GM12874 (cell line): ENCODE measurements at regions not wholly inside any gene's neighbourhood (a gene's known extent, or its start where the extent isn't known, plus 50 kb on each side); places are given as distances from the start of the nearest gene placed in this dataset.

Source experiments
- TF ChIP-seq, protein P1 (sequence below): IDR thresholded peaks from 2 replicates; pipeline ENCODE4 v1.5.1; 2011; ENCODE audit warnings: low read depth, mild to moderate bottlenecking, control low read depth, low read length, moderate library complexity; ENCODE audit not compliant: insufficient read depth

DNA sequence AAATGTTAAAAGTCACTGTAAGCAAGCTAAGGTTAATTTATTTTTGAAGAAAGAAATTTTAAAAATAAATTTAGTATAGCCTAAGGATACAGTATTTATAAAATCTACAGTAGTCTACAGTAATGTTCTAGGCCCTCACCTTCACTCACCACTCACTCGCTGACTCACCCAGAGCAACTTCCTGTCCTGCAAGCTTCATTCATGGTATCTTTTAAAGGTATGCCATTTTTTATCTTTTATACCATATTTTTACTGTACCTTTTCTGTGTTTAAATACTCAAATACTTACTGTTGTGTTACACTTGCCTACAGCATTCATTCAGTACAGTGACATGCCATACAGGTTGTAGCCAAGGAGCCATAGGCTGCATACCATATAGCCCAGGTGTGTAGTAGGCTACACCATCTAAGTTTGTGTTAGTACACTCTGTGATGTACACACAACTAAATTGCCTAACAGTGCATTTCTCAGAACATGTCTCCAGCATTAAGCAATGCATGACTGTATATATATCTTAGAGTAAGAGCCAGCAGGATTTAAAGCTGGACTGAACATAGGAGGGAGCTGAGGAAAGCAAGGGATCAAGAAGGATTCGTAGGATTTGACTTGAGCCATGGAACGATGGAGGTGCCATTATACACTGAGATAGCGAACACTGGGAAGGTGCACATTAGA lies 83.1 kb upstream of the KLF7 start:
- TF ChIP-seq, protein P1, sequence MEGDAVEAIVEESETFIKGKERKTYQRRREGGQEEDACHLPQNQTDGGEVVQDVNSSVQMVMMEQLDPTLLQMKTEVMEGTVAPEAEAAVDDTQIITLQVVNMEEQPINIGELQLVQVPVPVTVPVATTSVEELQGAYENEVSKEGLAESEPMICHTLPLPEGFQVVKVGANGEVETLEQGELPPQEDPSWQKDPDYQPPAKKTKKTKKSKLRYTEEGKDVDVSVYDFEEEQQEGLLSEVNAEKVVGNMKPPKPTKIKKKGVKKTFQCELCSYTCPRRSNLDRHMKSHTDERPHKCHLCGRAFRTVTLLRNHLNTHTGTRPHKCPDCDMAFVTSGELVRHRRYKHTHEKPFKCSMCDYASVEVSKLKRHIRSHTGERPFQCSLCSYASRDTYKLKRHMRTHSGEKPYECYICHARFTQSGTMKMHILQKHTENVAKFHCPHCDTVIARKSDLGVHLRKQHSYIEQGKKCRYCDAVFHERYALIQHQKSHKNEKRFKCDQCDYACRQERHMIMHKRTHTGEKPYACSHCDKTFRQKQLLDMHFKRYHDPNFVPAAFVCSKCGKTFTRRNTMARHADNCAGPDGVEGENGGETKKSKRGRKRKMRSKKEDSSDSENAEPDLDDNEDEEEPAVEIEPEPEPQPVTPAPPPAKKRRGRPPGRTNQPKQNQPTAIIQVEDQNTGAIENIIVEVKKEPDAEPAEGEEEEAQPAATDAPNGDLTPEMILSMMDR, result no peak

DNA sequence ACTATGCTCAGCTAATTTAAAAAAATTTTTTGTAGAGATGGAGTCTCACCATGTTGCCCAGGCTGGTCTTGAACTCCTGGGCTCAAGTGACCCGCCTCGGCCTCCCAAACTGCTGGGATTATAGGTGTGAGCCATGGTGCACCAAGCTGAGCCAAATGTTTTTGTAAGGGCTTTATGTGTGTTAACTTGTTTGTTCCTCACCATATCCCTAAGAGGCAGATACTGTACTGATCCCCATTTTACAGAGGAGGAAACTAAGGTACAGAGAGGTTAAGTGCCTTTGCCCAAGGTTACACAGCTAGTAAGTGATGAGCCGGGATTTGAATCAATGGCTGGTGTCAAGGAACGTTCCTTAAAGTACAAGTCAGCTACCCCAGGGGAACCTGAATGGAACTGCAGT lies 85.3 kb upstream of the KLF7 start:
- TF ChIP-seq, protein P1, result no peak

DNA sequence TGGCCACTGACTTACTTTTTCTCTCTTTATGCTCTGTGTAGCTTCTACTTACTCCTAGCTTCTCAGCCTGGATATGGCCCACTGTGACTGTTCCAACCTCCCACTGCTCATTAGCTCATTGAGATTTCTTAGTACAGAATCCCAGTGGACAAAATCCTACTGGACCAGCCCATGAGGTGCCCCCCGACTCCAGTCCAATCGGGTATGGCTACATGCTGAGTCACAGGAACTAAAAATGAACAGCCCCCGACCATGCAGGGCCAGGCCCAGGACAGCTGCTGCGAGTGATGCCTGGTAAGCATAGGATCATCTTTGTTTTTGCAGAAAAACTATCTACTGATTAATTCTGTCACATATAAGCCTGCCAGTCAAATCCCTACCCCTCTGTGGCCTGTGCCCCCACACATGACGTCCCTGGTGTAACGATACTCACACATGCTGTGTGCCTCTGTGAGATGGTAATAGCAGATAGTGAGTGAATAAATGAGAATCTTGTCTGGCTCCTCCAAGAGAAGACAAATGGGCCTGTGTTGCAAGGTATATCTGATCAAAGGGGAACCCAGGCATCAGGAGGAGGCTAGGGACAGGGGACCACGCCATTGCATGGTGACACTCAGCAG lies 85.9 kb upstream of the KLF7 start:
- TF ChIP-seq, protein P1, result no peak

DNA sequence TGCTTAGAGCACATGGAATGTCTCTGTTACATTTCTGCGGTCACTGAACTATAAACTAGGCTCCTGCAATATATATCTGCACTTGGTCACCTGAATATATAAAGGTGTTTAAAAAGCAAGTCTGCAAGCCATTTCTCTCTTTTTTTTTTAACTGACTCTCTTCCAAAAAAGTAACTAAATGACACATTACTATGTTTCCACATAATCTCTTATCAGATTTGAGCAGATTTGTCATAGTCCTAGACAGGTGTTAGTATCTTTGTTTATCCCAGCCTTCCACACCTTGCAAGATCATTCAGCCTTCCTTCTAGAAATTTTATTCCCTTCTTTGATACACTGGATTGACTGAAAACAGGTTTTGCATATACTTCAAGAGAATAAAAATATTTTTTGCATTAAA lies 86.7 kb upstream of the KLF7 start:
- TF ChIP-seq, protein P1, result no peak

DNA sequence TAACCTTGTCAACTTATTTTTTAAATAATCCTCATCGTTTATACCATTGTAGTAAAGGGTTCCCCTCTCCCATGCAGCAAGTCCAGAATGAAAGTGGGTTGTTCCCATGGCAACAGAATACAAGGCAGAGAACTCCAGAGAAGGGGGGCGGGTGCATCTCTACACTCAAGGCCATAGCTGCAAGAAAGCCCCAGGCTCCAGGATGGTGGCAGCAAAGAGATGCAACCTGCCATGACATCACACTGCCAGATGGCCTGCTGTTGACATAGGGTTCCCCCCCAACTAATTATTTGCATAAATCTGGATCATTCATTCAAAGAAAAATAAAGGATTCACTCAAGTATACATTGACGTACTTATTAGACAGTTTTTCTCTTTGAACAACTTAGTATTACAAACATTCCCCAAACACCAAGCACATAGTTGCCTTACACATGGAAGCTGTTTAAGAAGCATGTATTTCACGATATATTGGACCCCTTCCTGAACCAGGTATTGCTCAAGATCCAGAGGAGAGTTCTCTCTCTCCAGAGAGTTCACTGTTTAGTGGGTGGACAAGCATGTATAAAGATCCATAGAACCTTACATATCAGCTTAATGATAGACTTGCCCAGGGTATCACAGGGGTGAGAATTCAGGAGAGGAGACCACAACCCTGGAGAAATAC lies 87.4 kb upstream of the KLF7 start:
- TF ChIP-seq, protein P1, result no peak

DNA sequence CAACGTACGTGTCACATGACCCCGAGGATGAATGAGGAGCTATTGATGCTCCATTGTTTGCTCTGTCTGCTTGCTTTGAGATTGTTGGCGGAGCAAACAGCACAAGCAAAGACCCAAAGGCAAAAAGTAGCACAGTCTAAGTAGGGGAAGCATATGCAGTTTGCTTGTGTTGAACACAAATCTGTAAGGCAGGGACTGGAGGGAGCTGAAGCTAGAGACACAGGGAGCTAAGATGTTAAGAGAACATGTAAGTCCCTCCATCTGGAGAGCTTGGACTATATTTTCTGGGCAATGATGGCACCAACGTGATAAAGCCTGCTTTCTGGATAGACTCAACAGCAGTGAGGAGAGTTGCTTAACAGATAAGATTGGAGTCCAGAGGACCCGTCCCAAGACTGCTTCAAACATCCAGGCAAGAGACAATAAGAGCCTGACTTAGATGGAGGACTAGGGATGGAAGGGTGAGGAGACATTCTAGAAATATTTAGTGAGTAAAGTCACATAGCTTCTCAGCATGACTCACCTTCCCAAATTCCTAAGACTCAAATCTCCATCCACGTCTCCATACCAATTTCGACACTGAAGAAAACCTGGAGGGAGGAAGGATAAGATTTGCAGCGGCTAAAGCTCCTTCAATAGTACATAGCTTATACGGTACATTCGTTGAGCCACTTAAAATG lies 88.1 kb upstream of the KLF7 start:
- TF ChIP-seq, protein P1, result no peak

DNA sequence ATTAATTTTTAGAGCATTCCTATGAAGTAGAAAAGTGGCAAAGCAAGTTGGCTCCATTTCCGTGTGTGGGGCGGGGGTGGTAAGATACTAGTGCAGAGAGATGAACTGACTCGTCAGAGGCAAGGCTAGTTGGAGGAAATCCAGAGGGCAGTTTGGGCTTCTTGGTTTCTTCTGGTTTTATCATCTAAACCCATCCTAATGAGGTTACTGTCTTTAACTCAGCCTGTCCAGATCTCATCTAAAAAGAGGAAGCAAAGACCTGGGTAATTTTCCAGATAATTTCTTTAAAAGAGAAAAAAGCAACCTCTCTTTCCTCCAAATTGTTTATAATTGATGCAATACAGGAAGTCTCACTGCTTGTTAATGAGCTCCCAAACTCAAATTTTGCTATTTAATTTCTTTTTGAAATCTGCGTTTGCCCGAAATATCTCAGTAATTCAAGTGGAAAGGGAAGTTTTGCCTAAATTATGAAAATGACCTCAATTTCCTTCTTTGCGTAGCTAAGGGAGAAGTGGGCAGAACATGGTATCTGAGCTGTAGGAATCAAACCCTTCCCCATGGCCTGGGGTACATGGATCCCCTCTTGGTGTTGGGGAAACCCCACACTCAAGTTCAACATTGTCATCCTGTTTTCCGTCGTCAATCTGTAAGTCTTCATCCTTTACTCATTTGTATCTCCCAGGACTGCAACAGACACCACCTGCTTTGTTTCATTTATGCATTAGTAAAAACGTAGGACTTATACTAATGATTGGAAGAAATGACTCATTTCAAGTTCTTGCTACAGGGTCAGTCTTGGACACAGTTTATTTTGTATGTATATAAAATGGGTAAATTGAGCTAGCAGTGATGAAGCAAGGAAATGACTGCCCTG lies 89.1 kb upstream of the KLF7 start:
- TF ChIP-seq, protein P1, result no peak
